Stimulated activated CD4-positive, alpha-beta T cell treated with anti-CD3 and anti-CD28 coated beads, TNF-alpha, amount 100 ng/mL, for 1 hour (primary cell): ENCODE measurements at regions not wholly inside any gene's neighbourhood (a gene's known extent, or its start where the extent isn't known, plus 50 kb on each side); places are given as distances from the start of the nearest gene placed in this dataset.

ENCODE experiments used
- DNase-seq, 3 donors: peaks; one replicate each; pipeline ENCODE4 v3.0.0-alpha.2; 2020; ENCODE audit warnings: low read depth in 3 of 3, low spot score in 1 of 3

DNA sequence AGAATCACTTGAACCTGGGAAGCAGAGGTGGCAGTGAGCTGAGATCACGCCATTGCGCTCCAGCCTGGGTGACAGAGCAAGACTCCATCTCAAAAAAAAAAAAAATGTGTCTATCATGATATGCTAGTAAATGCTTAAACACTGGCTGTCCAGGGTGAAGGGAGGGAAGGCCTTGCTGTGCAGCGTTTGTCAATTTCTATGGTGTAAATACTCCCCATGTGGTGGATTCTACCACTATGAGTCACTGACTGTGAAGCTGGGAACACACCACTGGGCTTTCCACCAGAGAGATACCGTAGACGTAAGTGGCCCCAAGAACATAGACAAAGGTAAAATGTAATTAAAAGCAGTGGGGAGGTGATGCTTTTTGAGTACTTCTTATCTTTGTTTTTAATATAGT lies 51.3 kb upstream of the LEF1 start:
- DNase-seq = no peak
